Colonic mucosa (tissue), 4 donors: ENCODE measurements at regions not wholly inside any gene's neighbourhood (a gene's known extent, or its start where the extent isn't known, plus 50 kb on each side); places are given as distances from the start of the nearest gene placed in this dataset.

ENCODE experiments used
- DNase-seq: peaks from one replicate; pipeline ENCODE4 v3.0.0-alpha.2; 2020
- H3K27ac ChIP-seq: fragments of 200-600 bp; one replicate; pipeline ENCODE4 v1.8.0; 2021
- H3K27me3 ChIP-seq: fragments of 200-600 bp; one replicate; pipeline ENCODE4 v1.8.0; 2021
- H3K36me3 ChIP-seq: fragments of 200-600 bp; one replicate; pipeline ENCODE4 v1.8.0; 2021
- H3K4me1 ChIP-seq: fragments of 200-600 bp; one replicate; pipeline ENCODE4 v1.8.0; 2021; ENCODE audit warnings: mild to moderate bottlenecking
- H3K4me3 ChIP-seq: fragments of 200-600 bp; one replicate; pipeline ENCODE4 v1.8.0; 2021
- H3K9ac ChIP-seq, 2 donors: one replicate each; pipeline ENCODE4 v1.7.0; 2013; ENCODE audit warnings: control low read depth in 2 of 2, low read depth in 2 of 2, low read length in 2 of 2
- H3K9me3 ChIP-seq: fragments of 200-600 bp; one replicate; pipeline ENCODE4 v1.8.0; 2021
- CTCF ChIP-seq: fragments of 200-600 bp; IDR thresholded peaks from one replicate; pipeline ENCODE4 v1.8.0; 2022; ENCODE audit warnings: antibody characterized with exemption, mild to moderate bottlenecking
- intact Hi-C: fragments of 100-400 bp; cut with DNase I; formaldehyde crosslinking; loops from one replicate; pipeline ENCODE4 v1.14.1; 2022
- donor health status: healthy.
- donor health status: DM: no; HTN: no; CAD: no.
- donor health status: DM: no; HTN: no; CAD: no.

- intact Hi-C loops, result no loop called here
- H3K36me3 ChIP-seq, result no peaks in the 10 kb centered on the region
- no peak for TF ChIP-seq CTCF
- DNase-seq, result no peak
- H3K4me1 ChIP-seq, result no peaks in the 10 kb centered on the region
- H3K9ac ChIP-seq, result no peak overlapping the region
- H3K27me3 ChIP-seq, result no peaks in the 10 kb centered on the region
- no peak overlapping the region for H3K4me3 ChIP-seq
- no peaks in the 10 kb centered on the region for H3K9me3 ChIP-seq
- no peak overlapping the region for H3K27ac ChIP-seq
These were observed 128.7 kb downstream of the GAS1 start for GRCh38 chr9:86818636-86819035.

DNA sequence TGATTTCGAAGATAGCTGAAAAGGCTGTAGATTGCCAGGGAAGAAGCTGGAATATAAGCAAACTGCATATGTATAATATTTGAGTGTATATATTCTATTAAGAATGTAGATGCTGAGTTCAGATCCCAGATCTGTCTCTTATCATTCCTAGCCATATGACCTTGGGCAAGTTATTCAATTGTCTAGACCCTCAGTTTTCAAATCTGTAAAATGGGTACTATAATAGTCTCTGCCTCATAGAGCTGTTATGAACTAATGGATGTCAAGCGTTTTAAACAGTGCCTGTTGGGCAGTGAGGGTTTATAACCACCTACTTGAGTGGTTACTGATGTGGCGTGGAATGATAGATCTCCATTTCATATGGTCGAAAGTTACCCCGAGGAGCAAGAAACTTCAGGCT, 130.4 kb downstream of the GAS1 start:
- H3K36me3 ChIP-seq, result no peaks in the 10 kb centered on the region
- H3K27me3 ChIP-seq, result no peaks in the 10 kb centered on the region
- no peaks in the 10 kb centered on the region for H3K9me3 ChIP-seq
- intact Hi-C loops, result no loop called here
- no peak overlapping the region for H3K9ac ChIP-seq
- H3K4me3 ChIP-seq, result no peak overlapping the region
- TF ChIP-seq CTCF, result no peak
- H3K4me1 ChIP-seq, result no peaks in the 10 kb centered on the region
- H3K27ac ChIP-seq, result no peak overlapping the region
- DNase-seq, result no peak

DNA sequence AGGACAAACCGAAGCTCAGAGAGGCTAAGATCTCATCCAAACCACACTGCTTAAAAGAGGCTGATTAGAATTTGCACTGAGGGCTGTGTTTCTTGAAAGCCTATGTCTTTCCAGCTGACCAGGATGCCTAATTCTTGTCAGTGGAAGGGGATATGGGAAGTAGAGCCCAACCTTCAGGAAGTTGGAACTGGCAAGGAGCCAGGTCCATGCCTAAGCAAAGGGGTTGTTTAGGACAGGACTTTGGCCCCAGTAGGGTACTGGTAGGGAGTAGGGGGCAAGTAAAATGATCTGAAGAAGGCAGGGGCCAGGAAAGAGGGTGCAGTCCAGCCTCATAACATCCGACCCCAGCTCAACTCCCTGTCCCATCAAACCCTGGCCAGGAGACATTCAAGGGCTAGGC, 130.9 kb downstream of the GAS1 start:
- TF ChIP-seq CTCF, result no peak
- H3K9me3 ChIP-seq, result no peaks in the 10 kb centered on the region
- no peaks in the 10 kb centered on the region for H3K27me3 ChIP-seq
- no peak for DNase-seq
- no peak overlapping the region for H3K9ac ChIP-seq
- H3K4me1 ChIP-seq, result no peaks in the 10 kb centered on the region
- no peak overlapping the region for H3K27ac ChIP-seq
- H3K36me3 ChIP-seq, result no peaks in the 10 kb centered on the region
- intact Hi-C loops, result no loop called here
- no peak overlapping the region for H3K4me3 ChIP-seq

- no peak overlapping the region for H3K9ac ChIP-seq
- H3K27me3 ChIP-seq, result no peaks in the 10 kb centered on the region
- H3K4me1 ChIP-seq, result no peaks in the 10 kb centered on the region
- H3K27ac ChIP-seq, result no peak overlapping the region
- DNase-seq, result no peak
- no peaks in the 10 kb centered on the region for H3K36me3 ChIP-seq
- no peak overlapping the region for H3K4me3 ChIP-seq
- TF ChIP-seq CTCF, result no peak
- H3K9me3 ChIP-seq, result no peaks in the 10 kb centered on the region
- intact Hi-C loops, result no loop called here
These were observed 134.7 kb downstream of the GAS1 start for GRCh38 chr9:86812616-86813015.

DNA sequence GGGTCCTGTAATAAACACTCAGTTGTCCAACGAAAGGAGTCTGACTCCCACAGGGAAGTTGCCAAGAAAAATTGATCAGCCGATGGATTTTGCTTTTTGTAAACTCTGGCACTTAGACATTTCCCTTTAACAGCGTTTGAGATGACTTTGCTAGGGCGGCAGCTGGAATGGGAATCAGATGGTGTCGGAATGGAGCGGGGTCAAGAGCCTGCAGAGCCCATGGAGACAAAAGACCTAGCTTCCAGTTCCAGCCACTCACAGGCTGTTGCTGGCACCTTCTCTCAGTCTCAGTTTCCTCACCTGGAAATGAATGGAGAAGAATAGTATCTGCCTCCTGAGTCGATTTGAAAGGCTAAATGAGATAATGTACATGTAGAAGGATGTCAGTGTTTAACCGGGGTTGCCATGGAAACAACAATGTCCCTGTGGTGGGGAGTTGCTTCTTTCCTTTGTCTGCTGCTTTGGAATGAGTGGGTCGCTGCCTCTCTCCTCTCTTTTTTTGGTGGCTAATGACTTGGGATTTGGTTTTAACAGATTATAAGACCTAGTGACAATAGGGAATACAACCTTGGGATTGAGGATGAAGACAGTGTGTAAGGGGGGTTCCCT, 137.4 kb downstream of the GAS1 start:
- H3K4me1 ChIP-seq, result no peaks in the 10 kb centered on the region
- no peak for TF ChIP-seq CTCF
- intact Hi-C loops, result no loop called here
- no peak for DNase-seq
- no peak overlapping the region for H3K9ac ChIP-seq
- no peak overlapping the region for H3K4me3 ChIP-seq
- H3K36me3 ChIP-seq, result no peaks in the 10 kb centered on the region
- no peaks in the 10 kb centered on the region for H3K9me3 ChIP-seq
- no peak overlapping the region for H3K27ac ChIP-seq
- no peaks in the 10 kb centered on the region for H3K27me3 ChIP-seq
